Activated naive CD4-positive, alpha-beta T cell treated with Interleukin-2 at 50 U/mL for 16 hours (primary cell): ENCODE measurements at regions not wholly inside any gene's neighbourhood (a gene's known extent, or its start where the extent isn't known, plus 50 kb on each side); places are given as distances from the start of the nearest gene placed in this dataset.
"Not testable (repeated sequence)": the region's sequence is repeated elsewhere in the genome, so short reads cannot be mapped to it uniquely, and the experiment has no call there.

ENCODE experiments used
- DNase-seq: peaks from one replicate; pipeline ENCODE4 v3.0.0-alpha.2; 2020

DNA sequence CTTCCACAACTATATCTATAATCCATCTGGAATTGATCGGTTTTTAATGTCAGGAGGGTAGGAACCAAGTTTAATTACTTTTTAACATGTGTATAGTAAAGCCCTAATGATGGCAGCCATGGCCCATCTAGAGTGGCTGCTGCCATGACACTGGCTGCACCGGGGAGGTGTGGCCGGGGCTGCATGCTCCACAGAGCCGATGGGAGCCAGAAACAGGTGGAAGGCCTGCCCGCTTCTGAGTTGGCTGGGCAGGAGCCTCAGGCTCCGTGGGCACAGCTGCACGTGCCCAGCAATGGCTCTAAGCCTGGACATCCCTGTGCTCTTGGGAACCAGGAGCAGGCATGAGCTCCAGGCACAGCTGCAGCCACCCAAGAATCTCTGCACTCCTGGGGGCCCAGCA lies 73.0 kb downstream of the GBP6 start:
- DNase-seq: no peak

- not testable (repeated sequence) for DNase-seq
These were observed 74.4 kb downstream of the GBP6 start for GRCh38 chr1:89438301-89438700.

- no peak for DNase-seq
These were observed 77.1 kb downstream of the GBP6 start for GRCh38 chr1:89440911-89441310.

- DNase-seq: no peak
These were observed 79.8 kb upstream of the LRRC8B start for GRCh38 chr1:89444791-89445190.

- peak; percentile 22 for DNase-seq
These were observed 73.6 kb upstream of the LRRC8B start for GRCh38 chr1:89451011-89451410.

- no peak for DNase-seq
These were observed 71.3 kb upstream of the LRRC8B start for GRCh38 chr1:89453123-89453972.

DNA sequence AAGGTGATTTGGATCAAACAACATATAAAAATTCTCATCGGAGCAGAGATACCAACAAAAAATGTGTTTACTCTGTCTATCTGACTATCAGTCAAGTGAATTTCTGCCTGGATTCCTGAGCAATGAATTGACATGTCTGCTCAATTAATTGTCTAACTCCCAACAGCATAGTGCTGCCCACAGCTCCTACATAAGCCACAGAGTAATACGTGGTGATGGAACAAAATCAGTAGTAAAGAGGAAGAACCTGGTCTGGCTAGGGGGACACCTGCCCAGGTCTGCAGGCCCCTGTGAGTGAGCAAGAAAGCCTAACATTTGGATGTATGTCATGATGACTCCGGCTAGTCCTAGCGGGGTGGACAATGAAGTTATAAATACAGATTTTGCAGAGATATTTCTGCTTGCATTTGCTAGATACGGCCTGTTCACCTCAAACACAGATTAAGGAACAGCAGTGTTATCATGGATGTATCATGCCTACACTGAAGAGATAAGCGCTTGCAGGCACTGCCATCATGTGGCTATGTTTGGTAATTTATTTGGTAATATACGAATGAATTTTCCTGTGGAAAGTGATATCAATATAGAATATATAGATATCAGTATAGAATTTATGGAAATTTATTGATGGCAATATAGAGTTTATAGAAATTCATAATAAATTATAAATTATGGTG lies 69.6 kb upstream of the LRRC8B start:
- DNase-seq: peak; percentile 64

- DNase-seq: no peak
These were observed 67.6 kb upstream of the LRRC8B start for GRCh38 chr1:89457046-89457445.

DNA sequence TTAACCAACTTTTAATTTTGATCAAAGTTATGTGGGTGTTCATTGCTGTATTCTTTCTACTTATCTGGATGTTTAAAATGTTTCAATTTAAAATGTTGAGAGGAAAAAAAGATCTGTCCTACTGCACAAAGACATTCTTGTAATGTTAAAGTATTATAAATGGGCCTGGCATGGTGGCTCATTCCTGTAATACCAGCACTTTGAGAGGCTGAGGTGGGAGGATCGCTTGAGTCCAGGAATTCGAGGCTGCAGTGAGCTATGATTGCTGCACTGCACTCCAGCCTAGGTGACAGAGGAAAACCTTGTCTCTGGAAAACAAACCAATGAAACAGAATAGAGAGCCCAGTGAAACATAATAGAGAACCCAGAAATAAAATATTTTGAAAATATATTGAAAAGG lies 65.5 kb upstream of the LRRC8B start:
- DNase-seq: no peak

DNA sequence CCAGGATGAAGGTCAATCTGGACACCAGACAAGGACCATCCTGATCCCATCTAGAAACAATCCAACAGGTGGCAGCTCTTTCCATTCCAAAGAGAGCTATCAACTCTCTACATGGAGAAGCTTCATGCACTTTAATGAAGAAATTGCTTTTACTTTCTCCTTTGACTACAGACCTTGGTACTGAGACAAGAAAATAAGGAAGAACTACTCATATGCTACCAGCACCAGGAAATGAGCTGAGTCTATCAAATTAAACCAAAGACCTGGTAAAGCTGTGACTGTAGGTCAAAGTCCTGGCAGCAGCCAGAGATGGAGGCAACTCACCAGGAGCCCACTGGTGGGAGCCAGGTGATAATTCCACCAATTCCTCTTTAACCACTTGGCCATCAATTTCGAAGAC lies 64.3 kb upstream of the LRRC8B start:
- DNase-seq: no peak

DNA sequence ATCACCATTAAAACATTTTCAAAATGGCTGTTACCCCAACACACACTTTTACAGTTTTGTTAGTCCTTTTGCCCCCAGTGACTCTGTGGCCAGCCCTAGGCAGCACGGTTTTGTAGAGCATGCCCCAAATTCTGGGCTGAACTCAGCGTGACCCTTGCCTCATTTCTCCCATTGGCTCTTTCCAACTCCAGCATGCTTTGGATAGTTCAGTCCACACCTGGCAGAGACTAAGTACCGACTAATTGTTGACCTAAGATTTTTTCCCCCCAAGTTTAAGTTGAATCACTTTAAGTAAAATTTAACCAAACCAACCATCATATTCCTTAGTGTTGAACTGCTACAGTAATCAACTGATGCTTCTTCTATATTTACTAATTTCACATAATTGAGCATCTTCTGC lies 62.4 kb upstream of the LRRC8B start:
- DNase-seq: no peak

- no peak for DNase-seq
These were observed 60.6 kb upstream of the LRRC8B start for GRCh38 chr1:89464008-89464407.

GRCh38 chr1:89465201-89465600 lies 59.4 kb upstream of the LRRC8B start:
- no peak for DNase-seq

GRCh38 chr1:89466307-89466930 lies 58.2 kb upstream of the LRRC8B start:
- DNase-seq: no peak

DNA sequence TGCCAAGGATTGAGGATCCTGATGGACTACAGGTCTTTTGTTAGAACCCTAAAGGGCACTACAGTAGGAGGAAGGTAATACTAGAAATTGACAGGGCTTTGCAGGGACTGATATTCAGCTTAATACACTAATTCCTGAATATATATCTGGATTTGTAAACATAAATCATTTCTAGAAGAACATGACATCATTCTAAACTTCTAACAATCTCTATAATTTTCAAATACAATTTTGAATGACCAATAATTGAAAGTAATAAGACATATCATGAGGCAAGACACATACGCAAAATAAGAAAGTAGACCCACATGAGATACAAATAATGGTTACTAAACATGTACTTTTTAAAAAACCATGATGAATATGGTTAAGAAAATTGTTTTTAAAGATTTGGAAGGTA lies 52.4 kb upstream of the LRRC8B start:
- no peak for DNase-seq

GRCh38 chr1:89472886-89473417 lies 51.7 kb upstream of the LRRC8B start:
- DNase-seq: no peak
